Left lobe of liver (tissue), 2 donors: ENCODE measurements at regions not wholly inside any gene's neighbourhood (a gene's known extent, or its start where the extent isn't known, plus 50 kb on each side); places are given as distances from the start of the nearest gene placed in this dataset.

Source experiments
- ATAC-seq: fragments of 200-7000 bp; cut with Tn5 transposase; one replicate; pipeline ENCODE4 v1.9.1; 2020; ENCODE audit warnings: mild to moderate bottlenecking, moderate library complexity
- DNase-seq: peaks from one replicate; pipeline ENCODE4 v3.0.0-alpha.2; 2020; ENCODE audit warnings: low spot score
- donor health status: DM: no; HTN: no; CAD: no; lungs with moderate emphysema.
- donor health status: DM: no; HTN: yes; CAD: no.

- ATAC-seq (no peak), DNase-seq (no peak)
Measured at GRCh38 chr3:117532268-117532667, 822.7 kb downstream of the TUSC7 start.

DNA sequence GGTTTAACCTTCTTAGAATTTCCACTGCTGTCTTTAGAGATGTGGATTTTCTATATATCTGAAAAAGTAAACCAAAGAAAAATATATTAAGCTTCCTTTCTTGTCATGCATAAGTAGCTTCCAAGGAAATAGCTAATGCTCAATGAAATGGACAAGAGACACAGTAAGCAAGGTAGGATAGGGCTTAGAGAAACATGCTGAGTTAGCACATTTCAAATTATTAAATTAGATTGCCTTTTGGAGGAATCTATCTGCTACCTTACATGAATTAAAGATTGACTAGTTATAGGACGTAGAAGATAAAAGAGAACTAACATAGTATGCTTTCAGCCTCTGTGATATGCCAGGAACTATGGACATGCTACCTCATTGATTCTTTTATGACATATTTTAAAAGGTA is 824.6 kb downstream of the TUSC7 start:
- DNase-seq (no peak), ATAC-seq (no peak)

DNA sequence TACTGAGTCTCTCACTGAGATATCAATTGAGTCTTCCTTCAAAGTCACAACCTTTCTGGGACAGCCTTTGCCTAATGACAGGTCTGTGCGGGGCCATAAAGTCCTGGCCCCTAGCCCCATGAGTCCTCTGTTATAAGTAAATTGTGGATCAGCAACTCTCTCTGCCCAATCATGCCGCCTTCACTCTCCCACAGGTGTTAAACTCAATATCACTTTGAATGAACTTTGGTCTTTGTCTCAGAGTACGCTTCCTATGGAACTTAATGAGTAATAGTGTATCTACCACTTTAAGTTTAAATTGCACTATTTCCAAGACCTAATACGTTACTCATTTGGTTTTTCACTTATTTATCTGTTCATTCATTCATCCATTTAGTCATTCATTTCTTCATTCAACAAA is 826.4 kb downstream of the TUSC7 start:
- ATAC-seq, result no peak

GRCh38 chr3:117537949-117538348 is 828.4 kb downstream of the TUSC7 start:
- ATAC-seq, result no peak

More for the DNA sequence above, 826.4 kb downstream of the TUSC7 start:
- no peak for DNase-seq

GRCh38 chr3:117539729-117540128 is 830.1 kb downstream of the TUSC7 start:
- ATAC-seq, result no peak
- no peak for DNase-seq

More at GRCh38 chr3:117537949-117538348, 828.4 kb downstream of the TUSC7 start:
- no peak for DNase-seq

DNA sequence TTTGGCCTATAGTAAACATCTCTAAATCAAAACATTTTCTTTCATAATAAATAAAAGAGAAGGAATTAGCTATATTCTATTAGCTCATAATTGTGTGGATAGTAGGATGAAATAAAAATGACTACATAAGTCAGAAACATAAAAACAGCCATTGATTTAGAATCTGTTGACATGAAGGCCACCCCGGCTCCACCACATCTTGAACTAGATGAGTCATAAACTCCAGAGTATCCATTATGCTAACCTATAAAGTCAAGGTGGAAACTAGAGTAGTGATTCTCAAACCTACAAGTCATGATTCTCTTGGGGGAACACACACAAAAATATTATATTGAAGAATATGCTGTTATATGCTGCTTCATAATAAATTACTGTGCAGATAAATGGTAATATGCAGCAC is 831.0 kb downstream of the TUSC7 start:
- DNase-seq, result no peak
- ATAC-seq, result no peak

DNA sequence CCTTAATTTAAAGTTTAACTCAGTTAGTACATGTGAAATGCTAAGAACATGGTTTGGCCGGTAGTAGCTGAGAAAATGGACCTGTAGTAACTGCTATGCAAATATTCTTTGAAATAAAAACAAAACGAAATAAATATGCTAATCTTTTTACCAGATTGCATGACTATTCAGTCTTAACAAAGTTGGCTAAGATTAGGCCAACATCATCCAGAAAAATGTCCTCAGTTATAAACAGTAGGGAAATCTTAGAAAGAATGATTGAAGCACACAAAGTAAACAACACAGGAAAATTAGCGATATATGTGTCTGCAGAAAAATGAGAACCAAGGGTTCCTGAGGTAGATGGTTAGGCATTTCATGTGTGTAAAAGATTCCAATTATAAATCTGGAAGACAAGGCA is 832.1 kb downstream of the TUSC7 start:
- no peak for DNase-seq
- no peak for ATAC-seq

DNA sequence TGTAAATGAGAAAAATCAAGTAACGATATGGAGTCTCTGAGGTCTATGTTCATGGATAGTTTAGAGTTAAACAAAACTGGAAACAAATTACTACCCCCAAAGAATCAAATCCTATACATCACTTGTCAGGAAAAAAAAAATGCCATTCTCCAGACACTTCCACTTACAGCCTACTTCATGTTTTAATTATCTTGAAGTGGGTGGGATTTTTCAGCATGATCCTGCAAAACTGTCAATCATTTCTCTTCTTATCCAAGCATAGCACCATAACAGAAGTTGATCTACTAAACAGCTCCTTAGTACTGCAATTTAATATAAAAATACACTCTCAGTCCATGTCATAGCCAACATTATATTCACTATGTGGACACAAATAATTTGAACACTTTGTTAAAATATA is 833.9 kb downstream of the TUSC7 start:
- no peak for ATAC-seq
- no peak for DNase-seq

- ATAC-seq, result no peak
- no peak for DNase-seq
Measured at GRCh38 chr3:117545484-117545883, 835.9 kb downstream of the TUSC7 start.

GRCh38 chr3:117547956-117548550 is 838.5 kb downstream of the TUSC7 start:
- ATAC-seq (no peak), DNase-seq (no peak)

- ATAC-seq (no peak), DNase-seq (no peak)
Measured at GRCh38 chr3:117548600-117548999, 839.0 kb downstream of the TUSC7 start.

- DNase-seq, result no peak
- no peak for ATAC-seq
Measured at GRCh38 chr3:117549716-117550115, 840.1 kb downstream of the TUSC7 start.

- ATAC-seq (no peak), DNase-seq (no peak)
Measured at GRCh38 chr3:117550766-117551165, 841.2 kb downstream of the TUSC7 start.

GRCh38 chr3:117553461-117553860 is 843.9 kb downstream of the TUSC7 start:
- DNase-seq (no peak), ATAC-seq (no peak)

GRCh38 chr3:117556646-117557407 is 847.2 kb downstream of the TUSC7 start:
- ATAC-seq (no peak), DNase-seq (no peak)

- ATAC-seq, result no peak
Measured at GRCh38 chr3:117557464-117558090, 848.0 kb downstream of the TUSC7 start.

DNA sequence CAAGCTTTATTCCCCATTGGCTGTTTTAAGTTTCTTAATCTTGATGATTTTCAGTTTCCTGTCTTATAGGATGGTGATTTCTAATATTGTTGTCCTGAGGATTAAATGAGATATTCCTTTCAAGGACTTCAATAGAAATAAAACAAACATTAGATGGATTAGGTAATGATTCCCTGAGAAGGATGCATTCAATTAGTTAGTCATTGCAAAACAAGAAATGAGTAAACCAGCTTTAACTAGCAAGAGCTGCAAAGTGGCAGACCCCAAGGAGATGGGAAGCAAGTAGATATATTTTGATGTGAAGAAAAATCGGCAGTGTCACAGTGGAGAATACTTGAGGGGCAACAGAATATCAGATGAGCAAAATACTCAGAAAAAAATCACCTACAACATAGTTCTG is 849.1 kb downstream of the TUSC7 start:
- DNase-seq, result no peak
- ATAC-seq, result no peak

More at GRCh38 chr3:117557464-117558090, 848.0 kb downstream of the TUSC7 start:
- no peak for DNase-seq

GRCh38 chr3:117562000-117562399 is 852.4 kb downstream of the TUSC7 start:
- ATAC-seq (no peak), DNase-seq (no peak)

DNA sequence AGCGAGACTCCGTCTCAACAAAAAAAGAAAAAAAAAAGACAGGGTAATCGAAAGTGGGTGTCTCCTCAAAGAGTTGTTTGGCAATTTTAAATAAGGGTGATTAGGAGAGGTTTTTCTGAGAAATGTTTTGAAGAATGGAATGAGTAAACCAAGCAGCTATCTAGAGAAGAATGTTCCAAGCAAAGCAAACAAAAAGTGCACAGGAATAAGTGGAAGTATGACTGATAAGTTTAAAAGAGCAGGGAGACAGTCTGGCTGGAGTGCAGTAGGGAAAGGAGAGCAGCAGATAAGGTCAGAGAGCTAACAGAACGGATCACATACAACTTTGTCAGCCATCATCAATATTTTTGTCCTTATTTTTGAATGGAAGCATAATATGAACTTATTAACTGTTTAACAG is 853.5 kb downstream of the TUSC7 start:
- DNase-seq (no peak), ATAC-seq (no peak)

DNA sequence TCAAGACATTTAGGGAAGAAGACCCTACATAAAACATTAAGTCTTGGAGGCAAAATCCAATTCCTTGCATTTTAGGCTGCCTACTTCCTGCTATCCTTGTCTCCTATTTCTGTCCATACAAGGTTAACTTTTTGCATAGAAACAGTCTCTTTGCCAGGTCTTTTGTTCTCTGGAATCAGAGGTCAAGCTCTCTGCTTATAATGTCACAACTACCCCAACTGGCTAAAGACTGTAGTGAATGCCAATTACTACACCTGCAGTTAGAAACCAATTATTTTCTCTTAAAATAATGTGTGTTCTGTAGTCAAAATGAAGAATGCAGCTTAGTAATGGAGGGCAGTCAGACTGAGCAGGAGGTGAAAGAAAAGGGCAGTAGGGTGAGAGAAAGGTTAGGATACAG is 856.2 kb downstream of the TUSC7 start:
- DNase-seq, result no peak
- ATAC-seq, result no peak

GRCh38 chr3:117566926-117567325 is 857.3 kb downstream of the TUSC7 start:
- DNase-seq (no peak), ATAC-seq (no peak)

DNA sequence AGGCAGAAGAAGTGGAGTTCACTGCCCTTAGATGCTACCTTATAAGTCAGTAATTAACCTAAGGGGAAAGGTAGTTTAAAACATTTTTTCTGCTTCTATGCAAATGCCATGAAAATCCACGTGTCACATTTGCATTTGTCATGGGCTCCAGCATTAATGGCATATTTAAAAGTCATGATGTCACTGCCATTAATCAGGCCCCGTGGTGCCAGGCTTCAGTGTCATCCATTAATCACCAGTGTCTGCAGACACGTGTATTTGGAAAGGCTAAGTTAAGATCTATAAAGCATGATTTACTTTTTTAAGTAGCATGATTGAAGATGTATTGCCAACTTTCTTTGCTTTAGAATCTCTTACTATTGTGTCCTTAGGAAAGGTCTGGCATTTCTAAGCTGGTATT is 857.8 kb downstream of the TUSC7 start:
- no peak for ATAC-seq

More for the DNA sequence above, 857.8 kb downstream of the TUSC7 start:
- DNase-seq, result no peak
